ENCODE measurements at regions not wholly inside any gene's neighbourhood (a gene's known extent, or its start where the extent isn't known, plus 50 kb on each side); places are given as distances from the start of the nearest gene placed in this dataset.
A peak's percentile ranks its signal among the peaks of the same experiment; 100 is the strongest.

- Histone ChIP-seq H3K9me3 (ENCODE audit: insufficient read depth, low read length) (no peaks in the 10 kb centered on the region), H2AFZ (ENCODE audit: low read depth, low read length) (peak overlapping the region; percentile 72), H3K4me3 (ENCODE audit: low read length) (0 out of 2 replicates have a peak overlapping the region, but pooled peaks have one; percentile 6), H3K4me2 (ENCODE audit: low read length) (peak overlapping the region; percentile 72), H3K27ac (ENCODE audit: low read length) (peak overlapping the region; percentile 84), H4K20me1 (ENCODE audit: insufficient read depth, low read length) (no peaks in the 10 kb centered on the region), H3K27me3 (ENCODE audit: low read depth, low read length) (no peaks in the 10 kb centered on the region), H3K4me1 (ENCODE audit: low read length) (peaks cover 32% of the 10 kb centered on the region), H3K79me2 (ENCODE audit: low read length) (no peaks in the 10 kb centered on the region), H3K9ac (ENCODE audit: low read length) (peak overlapping the region; percentile 16; the same call in 1 of the 2 replicates), H3K36me3 (replicated peaks; ENCODE audit: low read depth, low read length) (no peaks in the 10 kb centered on the region)
- TF ChIP-seq, protein P1, sequence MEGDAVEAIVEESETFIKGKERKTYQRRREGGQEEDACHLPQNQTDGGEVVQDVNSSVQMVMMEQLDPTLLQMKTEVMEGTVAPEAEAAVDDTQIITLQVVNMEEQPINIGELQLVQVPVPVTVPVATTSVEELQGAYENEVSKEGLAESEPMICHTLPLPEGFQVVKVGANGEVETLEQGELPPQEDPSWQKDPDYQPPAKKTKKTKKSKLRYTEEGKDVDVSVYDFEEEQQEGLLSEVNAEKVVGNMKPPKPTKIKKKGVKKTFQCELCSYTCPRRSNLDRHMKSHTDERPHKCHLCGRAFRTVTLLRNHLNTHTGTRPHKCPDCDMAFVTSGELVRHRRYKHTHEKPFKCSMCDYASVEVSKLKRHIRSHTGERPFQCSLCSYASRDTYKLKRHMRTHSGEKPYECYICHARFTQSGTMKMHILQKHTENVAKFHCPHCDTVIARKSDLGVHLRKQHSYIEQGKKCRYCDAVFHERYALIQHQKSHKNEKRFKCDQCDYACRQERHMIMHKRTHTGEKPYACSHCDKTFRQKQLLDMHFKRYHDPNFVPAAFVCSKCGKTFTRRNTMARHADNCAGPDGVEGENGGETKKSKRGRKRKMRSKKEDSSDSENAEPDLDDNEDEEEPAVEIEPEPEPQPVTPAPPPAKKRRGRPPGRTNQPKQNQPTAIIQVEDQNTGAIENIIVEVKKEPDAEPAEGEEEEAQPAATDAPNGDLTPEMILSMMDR (IDR thresholded peaks at IDR 0.05; ENCODE audit: low read depth, low read length) = no peak
- no peak for TF ChIP-seq EZH2phosphoT487 (IDR thresholded peaks at IDR 0.05; ENCODE audit: low read depth)
These were observed 994.7 kb upstream of the EPHA7 start for GRCh38 chr6:94414041-94414440.

DNA sequence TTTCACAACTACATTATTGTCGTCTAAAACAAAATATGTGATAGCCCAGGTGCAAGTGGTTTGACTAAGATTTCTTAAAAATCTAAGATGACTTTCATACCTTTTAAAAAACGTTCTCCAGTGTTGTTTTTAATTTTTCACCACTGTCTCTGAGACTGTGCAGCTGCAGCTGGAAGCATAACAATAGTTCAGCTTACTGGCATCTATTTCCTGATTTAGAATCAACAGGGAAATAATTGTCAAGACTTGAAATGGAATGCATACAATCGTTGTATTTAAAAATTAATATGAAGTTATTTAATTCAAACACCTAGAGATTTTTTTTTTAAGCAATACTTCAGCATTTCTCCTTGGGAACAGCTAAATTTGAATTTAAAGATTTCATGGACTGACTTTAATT, 982.0 kb upstream of the EPHA7 start:
- no peak for TF ChIP-seq EZH2phosphoT487 (IDR thresholded peaks at IDR 0.05; ENCODE audit: low read depth)
- TF ChIP-seq, protein P1 (IDR thresholded peaks at IDR 0.05; ENCODE audit: low read depth, low read length) = no peak
- peaks cover 13% of the 10 kb centered on the region for H3K4me1 ChIP-seq (ENCODE audit: low read length)
- no peaks in the 10 kb centered on the region for H3K79me2 ChIP-seq (ENCODE audit: low read length)
- no peak overlapping the region for H3K4me3 ChIP-seq (ENCODE audit: low read length)
- H2AFZ ChIP-seq (ENCODE audit: low read depth, low read length) = no peak overlapping the region
- no peak overlapping the region for H3K27ac ChIP-seq (ENCODE audit: low read length)
- H3K9ac ChIP-seq (ENCODE audit: low read length) = no peak overlapping the region
- H3K4me2 ChIP-seq (ENCODE audit: low read length) = no peak overlapping the region
- H3K27me3 ChIP-seq (ENCODE audit: low read depth, low read length) = no peaks in the 10 kb centered on the region
- H3K36me3 ChIP-seq (replicated peaks; ENCODE audit: low read depth, low read length) = no peaks in the 10 kb centered on the region
- no peaks in the 10 kb centered on the region for H4K20me1 ChIP-seq (ENCODE audit: insufficient read depth, low read length)
- H3K9me3 ChIP-seq (ENCODE audit: insufficient read depth, low read length) = no peaks in the 10 kb centered on the region

DNA sequence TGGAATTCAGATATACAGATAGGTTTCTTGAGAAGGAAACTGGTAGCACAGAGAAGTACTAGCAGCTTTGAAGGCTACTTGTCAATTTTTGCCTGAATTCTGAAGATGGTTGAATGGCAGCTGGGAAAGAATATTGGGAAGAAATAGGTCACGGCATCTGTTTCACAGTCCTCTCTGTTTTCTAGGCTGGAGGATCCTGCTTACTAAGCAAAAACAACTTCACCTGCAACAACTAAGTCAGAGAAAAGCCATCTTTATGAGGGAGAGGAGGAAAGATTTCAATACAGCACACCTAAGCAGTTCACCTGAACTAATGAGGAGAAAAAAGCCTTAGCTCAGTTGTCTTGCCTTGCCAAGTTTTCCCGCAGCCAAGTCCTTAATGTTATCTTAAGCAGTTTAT, 975.5 kb upstream of the EPHA7 start:
- Histone ChIP-seq H3K9me3 (ENCODE audit: insufficient read depth, low read length) (no peaks in the 10 kb centered on the region), H3K4me3 (ENCODE audit: low read length) (no peak overlapping the region), H3K79me2 (ENCODE audit: low read length) (no peaks in the 10 kb centered on the region), H2AFZ (ENCODE audit: low read depth, low read length) (no peak overlapping the region), H3K27ac (ENCODE audit: low read length) (no peak overlapping the region), H3K4me1 (ENCODE audit: low read length) (no peaks in the 10 kb centered on the region), H3K9ac (ENCODE audit: low read length) (no peak overlapping the region), H3K27me3 (ENCODE audit: low read depth, low read length) (no peaks in the 10 kb centered on the region), H3K36me3 (replicated peaks; ENCODE audit: low read depth, low read length) (no peaks in the 10 kb centered on the region), H4K20me1 (ENCODE audit: insufficient read depth, low read length) (no peaks in the 10 kb centered on the region), H3K4me2 (ENCODE audit: low read length) (no peak overlapping the region)
- TF ChIP-seq, protein P1 (IDR thresholded peaks at IDR 0.05; ENCODE audit: low read depth, low read length) = no peak
- no peak for TF ChIP-seq EZH2phosphoT487 (IDR thresholded peaks at IDR 0.05; ENCODE audit: low read depth)

- Histone ChIP-seq H3K27me3 (ENCODE audit: low read depth, low read length) (no peaks in the 10 kb centered on the region), H3K4me1 (ENCODE audit: low read length) (no peaks in the 10 kb centered on the region), H4K20me1 (ENCODE audit: insufficient read depth, low read length) (no peaks in the 10 kb centered on the region), H3K9ac (ENCODE audit: low read length) (no peak overlapping the region), H3K79me2 (ENCODE audit: low read length) (no peaks in the 10 kb centered on the region), H3K4me2 (ENCODE audit: low read length) (no peak overlapping the region), H3K4me3 (ENCODE audit: low read length) (no peak overlapping the region), H3K36me3 (replicated peaks; ENCODE audit: low read depth, low read length) (no peaks in the 10 kb centered on the region), H2AFZ (ENCODE audit: low read depth, low read length) (no peak overlapping the region), H3K9me3 (ENCODE audit: insufficient read depth, low read length) (no peaks in the 10 kb centered on the region), H3K27ac (ENCODE audit: low read length) (no peak overlapping the region)
- no peak for TF ChIP-seq EZH2phosphoT487 (IDR thresholded peaks at IDR 0.05; ENCODE audit: low read depth)
- TF ChIP-seq, protein P1 (IDR thresholded peaks at IDR 0.05; ENCODE audit: low read depth, low read length) = no peak
These were observed 969.9 kb upstream of the EPHA7 start for GRCh38 chr6:94389218-94389617.

All from OCI-LY3 (cell line).